ENCODE measurements at regions not wholly inside any gene's neighbourhood (a gene's known extent, or its start where the extent isn't known, plus 50 kb on each side); places are given as distances from the start of the nearest gene placed in this dataset.

DNA sequence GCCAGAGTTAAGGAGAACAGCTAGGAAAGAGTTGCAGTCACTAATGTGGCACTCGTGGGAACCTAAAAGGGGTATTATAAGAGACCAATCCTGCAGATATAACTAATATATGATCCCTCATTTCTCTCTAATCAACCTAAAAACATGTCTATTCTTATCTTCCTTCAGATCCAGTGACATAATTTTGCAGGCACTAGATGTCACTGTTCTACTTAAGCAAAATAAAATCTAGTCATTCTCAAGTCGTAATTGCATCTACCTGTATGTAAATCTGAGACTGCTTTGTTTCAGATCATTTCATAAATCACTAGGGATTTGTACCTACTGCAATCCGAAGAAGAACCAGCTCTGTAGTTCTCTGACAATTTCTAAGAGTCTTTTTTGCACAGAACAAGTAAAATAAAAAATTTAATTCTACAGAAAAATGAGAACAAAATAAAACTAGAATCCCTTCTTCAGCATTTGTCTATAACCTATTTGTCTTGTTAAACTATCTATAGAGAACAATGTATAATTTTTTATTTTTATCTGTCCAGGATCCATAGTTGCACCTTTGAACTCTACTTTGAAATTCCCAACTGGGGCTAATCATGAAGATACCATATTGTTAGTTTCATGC, 56.5 kb upstream of the ERBB4 start:
- no peak for DNase-seq

DNA sequence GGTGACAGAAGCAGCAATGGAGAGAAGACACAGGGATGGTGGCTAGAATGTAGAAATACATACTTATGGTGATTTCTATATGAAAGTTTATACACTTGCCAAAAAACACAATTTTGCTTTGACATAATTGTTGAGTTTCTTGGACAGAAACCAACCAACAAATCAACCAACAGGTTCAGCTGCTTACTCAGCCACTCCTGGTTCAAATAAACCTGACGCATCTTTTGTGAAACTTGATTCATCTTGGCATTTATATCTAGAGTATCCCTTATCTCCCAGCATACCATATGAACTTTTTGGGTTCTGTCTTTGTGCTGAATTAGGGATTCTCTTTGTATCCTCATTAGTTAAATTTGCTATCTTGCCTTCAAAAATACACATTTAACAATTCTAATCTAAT, 54.1 kb upstream of the ERBB4 start:
- no peak for DNase-seq

Data from activated naive CD4-positive, alpha-beta T cell (primary cell).